ENCODE measurements at regions not wholly inside any gene's neighbourhood (a gene's known extent, or its start where the extent isn't known, plus 50 kb on each side); places are given as distances from the start of the nearest gene placed in this dataset.

- TF ChIP-seq CTCF (conservative IDR thresholded peaks at IDR 0.05) (no peak), ZFX (IDR thresholded peaks at IDR 0.05) (no peak)
Observed at GRCh38 chr7:142334236-142334635, 76.4 kb upstream of the PRSS58 start.
